GM18867 (cell line): ENCODE measurements at regions not wholly inside any gene's neighbourhood (a gene's known extent, or its start where the extent isn't known, plus 50 kb on each side); places are given as distances from the start of the nearest gene placed in this dataset.

Source experiments
- ATAC-seq: cut with Tn5 transposase; IDR thresholded peaks from one replicate; pipeline ENCODE4 v1.9.1; 2021; ENCODE audit warnings: mild to moderate bottlenecking, moderate library complexity; ENCODE audit not compliant: unreplicated experiment

DNA sequence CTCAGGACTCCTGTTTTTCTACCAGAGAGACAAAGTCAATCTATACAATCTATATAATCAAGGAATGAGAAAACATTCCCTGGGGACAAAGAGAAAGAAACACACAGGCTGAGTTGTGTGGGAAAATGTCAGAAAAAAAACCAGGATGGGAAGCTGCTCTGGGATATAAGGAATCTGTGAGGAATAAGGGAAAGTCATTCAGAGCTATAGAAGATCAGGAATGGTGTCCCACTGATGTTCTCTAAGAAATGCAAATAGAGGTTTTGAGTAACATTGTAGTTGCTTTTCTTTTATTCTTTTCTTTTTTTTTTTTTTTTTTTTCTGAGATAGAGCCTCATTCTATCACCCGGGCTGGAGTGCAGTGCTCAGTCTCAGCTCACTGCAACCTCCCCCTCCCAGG is 605.9 kb upstream of the KLF4 start:
- no peak for ATAC-seq

DNA sequence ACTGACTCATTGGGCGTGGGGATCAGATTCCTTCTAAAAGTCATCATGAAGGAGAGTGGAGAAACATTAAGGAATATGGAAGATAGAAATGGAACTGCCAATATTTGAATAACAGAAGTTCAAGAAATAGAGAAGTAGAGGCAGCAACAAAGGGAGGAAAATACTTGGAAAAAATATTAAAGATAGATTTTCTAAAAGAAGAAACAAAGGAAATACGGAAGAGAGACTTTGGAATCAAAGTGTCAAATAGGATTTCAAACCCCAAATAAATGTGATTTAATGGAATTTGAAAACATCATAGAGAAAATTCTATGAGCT is 605.1 kb upstream of the KLF4 start:
- ATAC-seq: no peak

DNA sequence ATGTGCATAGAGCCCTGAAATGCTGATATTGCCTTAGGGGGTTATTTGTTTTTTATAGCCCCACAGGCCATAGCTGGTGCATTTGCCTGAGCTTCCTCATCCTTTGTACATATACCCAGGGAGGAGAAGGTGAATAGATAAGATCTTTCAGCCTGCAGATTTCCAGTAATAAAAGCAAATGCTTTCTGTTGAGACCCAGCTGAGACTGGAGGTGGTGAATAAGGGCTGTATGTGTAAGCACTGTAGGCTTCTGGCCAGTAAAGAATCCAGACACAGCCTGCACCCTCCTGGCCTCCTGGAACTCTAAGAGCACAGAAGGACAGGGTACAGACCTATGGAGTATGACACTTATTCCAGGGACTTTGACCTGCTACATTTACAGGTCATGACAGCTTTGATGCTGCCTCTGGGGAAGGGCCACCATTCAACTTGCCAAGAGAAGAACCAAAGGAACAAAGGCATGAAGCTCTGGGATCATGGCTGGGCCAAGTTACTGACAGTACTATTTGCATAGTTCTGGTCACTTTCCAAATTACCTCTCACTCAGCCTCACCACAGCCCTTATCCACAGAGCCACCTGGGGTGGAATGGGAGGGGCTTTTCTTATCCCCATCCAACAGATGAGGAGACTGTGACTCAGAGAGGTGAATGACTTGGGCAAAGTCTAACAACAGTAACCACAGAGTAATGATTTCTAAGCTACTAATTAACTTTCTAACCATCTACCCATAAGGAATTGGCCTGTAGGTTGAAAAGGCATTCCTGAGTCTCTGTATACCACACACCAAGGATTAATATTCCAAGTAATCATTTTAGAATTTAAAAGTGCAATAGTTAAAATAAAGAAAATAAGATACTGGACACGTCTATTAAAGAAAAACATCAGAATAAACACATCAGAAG is 604.5 kb upstream of the KLF4 start:
- no peak for ATAC-seq

DNA sequence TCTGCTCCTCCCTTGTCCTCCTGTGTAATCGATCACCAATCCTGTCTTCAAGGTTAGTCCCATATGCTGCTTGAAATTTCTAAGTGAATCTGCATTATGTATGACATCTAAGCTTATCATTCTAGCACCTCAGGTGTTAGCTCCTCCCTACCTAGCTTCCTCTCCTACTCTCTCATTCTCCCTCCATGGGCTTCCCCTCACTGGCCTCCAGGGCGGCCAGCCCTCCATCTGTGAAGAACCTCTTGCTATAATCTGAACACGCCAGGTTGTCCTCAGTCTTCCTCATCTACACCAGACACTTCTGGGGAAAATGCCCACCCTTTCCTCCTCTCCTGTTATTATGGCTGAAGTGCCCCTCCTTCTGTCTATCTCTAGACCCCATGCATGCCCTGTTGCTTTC is 599.3 kb upstream of the KLF4 start:
- no peak for ATAC-seq

DNA sequence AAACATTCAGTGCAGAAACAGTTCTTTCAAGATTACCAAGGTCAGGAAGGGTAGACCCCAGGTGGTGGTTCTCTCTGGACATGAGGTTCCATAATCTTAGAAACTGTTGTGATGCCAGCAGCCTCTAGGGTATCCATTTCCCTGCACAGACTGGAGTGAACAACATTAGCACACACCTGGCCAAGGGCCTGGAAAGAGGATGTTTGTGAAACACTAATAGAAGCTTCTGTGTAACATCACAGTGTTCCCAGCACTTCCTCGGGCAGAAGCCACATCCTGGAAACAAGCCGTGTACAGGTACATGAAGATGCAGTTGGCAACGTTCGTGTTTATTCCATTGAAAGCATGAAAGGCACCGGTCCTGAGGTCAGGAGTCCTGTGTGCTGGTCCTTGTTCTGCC is 598.2 kb upstream of the KLF4 start:
- ATAC-seq: no peak

DNA sequence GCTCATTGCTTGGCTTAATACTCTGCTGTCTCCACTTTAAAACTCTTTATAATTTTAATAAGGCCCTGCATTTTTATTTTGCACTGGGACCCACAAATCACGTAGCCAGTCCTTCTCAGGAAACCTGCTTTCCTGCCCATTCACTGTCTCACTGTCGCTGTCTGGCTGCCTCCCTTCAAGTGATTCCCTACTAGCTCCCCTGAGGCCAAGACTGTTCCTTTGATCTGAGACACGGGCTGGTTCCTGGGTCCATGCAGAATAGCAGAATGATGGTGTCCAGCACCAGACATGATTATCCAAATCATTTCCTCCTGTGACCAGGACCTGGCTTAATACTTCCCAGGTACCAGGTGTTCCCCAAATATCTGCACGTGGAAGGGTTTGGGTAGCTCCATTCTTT is 597.1 kb upstream of the KLF4 start:
- no peak for ATAC-seq

DNA sequence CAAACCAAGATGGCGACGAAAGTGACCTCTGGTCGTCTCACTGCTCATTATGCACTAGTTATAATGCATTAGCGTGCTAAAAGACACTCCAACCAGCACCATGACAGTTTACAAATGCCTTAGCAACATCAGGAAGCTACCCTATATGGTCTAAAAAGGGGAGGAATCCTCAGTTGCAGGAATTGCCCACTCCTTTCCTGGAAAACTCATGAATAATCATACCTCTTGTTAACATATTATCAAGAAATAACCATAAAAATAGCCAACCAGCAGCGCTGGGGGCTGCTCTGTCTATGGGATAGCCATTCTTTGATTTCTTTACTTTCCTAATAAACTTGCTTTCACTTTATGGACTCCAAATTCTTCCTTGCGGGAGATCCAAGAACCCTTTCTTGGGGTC is 595.7 kb upstream of the KLF4 start:
- no peak for ATAC-seq

DNA sequence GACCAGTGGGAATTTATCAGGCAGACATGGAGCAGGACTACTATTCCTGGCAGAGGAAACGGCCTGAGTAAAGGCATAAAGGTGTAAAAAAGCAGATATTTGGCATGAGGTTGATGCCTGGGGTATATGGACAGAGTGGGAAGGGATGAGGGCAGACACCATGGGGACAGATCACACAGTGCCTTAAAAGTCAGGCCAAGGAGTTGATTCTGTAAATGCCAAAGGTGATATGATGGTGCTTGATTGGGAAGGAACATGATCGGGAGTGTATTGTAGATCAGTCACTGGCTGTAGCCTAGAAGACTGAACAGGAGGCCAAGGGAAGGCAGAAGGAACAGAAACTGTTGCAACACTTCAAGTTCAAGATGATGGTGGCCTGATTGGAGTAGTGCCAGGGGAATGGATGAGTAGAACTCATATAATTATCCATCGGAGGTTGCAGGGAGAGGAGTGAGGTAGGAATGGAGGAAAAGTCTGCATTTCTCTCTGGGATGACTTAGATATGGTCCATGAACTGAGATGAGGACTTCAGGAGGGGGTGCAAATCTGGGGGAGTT is 594.3 kb upstream of the KLF4 start:
- ATAC-seq: no peak

DNA sequence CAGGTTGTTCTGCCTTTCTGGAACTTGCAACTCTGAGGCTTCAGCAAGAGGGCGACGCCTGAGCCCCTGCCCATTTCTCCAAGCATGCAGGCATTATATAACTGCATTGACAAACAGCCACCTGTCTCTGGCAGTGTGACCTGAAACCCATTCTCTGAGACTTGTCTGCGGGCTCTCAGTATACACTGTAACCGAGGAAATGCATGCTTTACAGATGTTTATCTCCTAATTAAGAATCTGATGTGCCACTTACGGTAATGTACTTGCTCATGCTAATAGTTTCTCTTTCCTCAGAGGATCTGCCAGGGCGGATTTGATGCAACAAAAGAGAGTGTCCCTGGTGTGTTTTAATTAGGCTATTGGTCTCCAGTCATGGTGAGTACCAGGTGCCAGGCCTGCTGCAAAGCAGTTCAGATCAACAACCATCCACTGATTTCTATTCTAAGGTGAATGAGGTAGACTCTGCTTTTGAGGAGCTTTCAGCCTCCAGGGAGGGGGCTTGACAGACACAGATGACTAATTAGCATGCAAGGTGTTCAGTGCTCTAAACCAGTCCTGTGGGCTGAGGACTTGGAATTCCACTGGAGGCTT is 593.7 kb upstream of the KLF4 start:
- ATAC-seq: no peak

DNA sequence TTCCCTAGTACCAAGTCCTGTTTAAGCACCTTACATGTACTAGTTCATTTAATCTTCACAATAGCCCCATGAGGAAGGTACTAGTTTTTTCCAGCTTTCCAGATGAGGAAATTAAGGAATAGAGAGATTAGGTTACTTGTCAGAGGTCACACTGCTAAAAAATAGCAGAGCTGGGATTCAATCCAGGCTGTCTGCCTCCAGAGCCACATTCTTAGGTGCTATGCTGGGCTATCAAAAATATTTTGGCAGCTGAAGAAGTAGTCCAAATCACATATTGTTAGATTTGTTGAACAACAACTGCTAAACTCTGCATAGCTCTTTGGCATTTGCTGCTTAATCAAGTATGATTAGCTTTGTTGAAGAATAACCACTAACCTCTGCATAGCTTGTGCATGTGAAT is 591.5 kb upstream of the KLF4 start:
- no peak for ATAC-seq

DNA sequence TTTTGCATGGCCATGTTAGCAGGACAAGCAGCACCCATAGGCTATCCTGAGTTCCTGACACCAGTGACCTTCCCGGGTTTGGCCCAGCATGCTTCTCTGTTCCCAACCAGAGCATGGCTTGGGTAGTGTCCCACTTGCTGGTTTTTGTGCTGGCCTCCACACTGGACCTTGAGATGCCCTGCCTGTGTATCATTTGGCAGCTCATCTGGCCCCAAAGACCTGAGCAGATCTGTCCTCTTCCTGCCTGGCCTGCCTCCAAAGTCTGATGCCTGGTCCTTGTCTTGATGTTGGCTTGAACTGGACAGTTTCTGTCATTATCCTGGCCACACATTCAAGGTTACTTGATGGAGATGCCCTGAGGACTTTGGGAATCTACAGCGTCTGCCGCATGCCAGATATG is 590.7 kb upstream of the KLF4 start:
- ATAC-seq: no peak

DNA sequence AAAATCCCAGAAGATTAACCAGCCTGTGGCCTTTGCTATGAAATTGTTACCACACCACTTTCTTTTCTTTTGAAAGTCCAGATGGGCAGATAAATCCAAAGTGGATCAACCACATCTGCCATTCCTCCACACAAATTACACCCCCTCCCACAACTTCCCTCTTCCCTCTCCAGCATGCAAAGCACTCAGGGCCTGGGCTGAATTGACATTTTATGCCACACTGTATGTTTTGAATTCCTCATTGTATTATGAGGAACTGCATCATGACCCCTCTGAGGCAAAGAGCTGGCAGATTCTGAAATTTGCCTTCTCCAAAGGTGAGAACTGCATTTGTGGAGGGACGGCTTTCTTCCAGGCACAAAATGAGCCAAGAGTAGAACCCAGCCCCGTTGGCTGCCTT is 589.2 kb upstream of the KLF4 start:
- no peak for ATAC-seq

DNA sequence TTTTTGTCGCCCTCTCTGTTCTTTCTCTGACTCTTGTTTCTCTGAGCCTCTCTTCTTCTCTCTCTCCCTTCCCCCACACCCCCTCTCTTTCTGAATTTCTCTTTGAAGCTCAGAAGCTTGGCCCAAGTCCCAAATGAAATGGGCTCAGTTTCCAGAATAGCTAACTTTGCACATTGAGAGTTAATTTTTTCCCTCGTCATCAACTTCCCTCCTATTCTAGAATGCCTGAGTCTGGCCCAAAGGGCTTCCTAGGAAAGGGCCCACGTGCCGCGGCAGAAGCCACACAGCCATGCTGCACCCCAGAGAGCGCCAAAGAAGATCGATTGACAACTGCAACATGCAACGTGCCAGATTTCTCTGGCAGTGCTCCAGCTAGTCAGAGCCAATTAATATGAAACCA is 588.8 kb upstream of the KLF4 start:
- ATAC-seq: no peak

DNA sequence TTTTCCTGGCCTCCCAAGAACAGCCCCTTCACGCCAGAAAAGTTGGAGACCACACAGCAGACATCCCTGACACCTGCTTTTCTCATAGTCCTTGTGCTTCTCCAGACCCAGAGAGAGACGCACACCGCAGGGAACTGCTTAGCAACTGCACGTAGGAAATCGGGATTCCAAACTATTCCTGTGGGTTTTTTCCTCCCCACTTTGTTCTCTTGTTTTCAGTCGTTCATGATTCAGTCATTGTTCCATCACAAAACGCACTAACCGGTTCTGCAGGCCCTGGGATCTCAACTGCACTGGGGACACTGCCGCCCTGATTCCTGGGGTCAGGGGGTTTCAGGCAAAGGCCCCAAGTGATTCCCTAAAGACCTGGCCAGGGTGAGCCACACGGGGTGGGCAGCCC is 588.0 kb upstream of the KLF4 start:
- ATAC-seq: no peak

DNA sequence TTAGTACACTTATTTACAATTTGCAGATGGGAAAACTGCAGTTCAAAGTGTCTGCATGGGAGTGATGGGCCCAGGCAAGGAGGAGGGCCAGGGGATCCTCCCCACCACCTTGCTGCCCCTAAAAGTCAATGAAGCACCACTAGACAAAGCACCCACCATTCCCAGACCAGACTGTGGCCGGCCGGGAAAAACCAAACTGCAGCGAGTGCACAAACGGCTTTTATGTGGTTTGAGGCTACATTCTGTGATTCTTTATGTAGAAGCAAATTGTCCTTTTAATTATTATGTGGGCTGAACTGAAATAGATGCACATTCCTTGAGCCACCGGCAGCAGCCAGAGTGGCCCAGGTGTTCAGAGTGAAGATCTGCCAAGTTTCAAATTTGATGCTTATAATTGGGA is 585.3 kb upstream of the KLF4 start:
- no peak for ATAC-seq

DNA sequence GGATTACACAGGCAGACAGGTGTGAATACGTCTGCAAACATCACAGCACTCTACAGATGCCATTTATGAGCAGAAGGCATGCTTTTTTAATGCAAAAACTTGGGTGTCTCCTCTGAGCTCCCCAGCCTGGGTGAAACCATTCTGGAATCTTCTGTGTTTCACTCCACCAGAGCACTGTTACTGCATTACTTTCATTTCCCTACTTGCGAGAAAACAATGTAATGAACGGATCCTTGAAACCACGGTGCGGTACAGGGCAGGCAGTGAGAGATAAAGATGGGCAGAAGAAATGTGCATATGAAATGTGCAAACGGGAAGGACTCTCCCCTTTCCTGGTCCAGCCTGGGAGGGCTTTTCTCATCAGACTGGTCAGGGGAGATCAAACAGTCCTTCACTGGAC is 584.3 kb upstream of the KLF4 start:
- no peak for ATAC-seq

DNA sequence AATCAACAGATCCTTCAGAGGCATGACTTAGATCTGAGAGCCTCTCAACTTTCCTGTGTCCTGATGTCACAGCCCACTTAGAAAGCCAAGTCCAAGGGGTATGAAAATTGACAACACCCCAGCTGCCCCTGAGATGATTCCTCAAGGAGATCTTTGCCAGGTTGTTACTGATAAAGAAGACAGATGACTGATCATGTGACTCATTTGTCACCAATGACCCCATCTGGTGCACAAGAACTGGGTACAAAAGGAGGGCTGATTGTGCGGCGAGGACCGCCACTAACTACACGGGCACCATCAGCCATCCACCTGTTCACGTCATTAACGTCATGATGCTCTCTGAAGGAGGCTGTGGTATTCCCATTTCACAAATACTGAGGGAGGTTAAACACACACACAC is 583.2 kb upstream of the KLF4 start:
- ATAC-seq: no peak

DNA sequence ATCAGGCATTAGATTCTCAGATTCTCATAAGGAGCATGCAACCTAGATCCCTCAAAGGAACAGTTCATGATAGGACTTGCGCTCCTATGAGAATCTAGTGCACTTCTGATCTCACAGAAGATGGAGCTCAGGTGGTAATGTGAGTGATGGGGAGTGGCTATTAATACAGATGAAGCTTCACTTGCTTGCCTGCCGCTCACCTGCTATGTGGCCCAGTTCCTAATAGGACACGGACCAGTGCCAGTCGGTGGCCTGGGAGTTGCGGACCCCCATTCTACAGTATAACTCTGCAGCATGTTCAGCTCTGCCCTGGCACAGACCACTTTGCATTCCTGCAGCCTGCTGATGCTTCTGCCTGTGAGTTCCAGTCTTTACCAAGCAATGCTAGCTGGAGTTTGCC is 581.3 kb upstream of the KLF4 start:
- no peak for ATAC-seq

DNA sequence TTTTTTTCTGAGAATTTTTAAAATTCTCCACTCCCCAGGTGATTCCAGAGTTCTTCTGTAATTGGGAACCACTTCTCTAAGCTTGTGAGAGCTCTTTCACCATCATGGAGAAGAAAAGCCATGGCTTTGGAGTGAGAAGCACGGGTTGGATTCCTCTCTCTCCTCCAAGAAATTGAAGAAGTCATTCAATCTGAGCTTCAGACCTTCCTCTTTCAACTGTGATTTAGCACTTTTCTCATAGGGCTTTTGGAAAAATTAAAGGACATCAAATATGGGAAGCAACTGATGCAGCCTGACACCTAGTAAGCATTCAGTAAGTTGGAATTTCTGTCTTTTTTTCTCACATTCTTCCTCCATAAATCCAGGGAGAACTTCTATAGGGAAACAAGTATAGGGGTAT is 580.4 kb upstream of the KLF4 start:
- ATAC-seq: no peak

DNA sequence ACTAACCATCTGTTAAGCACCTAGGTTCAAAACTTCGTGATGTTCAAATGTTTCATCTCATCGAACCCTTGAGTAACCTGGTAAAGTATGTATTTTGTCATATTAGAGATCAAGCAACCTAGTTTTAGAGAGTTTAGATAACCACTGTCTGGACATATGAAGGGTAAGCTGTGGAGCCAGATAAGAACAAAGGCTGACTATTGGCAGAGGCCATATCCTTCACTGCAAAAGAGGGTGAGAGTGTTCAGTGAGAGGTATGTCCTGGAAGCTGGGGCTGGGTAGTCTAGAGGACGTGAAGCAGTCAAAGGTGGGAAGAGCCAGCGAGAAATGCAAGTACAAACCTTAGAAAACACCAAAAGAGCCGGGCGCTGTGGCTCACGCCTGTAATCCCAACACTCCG is 573.1 kb upstream of the KLF4 start:
- no peak for ATAC-seq

DNA sequence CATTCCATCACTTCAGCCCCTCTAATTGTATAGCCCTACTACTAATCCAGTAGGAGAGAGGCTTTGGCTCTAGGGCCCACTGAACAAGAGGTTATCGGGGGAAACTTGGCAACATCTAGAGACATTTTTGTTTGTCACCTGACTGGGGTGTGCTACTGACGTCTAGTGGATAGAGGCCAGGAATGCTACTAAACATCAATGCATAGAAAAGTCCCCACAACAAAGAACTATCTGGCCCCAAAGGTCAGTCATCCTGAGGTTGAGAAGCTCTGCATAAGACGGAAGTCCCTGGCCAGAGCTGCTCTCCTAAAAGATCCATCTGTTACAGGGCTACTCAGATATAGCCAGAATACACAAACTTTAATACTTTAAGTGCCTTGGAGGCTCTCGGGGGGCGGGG is 570.6 kb upstream of the KLF4 start:
- ATAC-seq: no peak

DNA sequence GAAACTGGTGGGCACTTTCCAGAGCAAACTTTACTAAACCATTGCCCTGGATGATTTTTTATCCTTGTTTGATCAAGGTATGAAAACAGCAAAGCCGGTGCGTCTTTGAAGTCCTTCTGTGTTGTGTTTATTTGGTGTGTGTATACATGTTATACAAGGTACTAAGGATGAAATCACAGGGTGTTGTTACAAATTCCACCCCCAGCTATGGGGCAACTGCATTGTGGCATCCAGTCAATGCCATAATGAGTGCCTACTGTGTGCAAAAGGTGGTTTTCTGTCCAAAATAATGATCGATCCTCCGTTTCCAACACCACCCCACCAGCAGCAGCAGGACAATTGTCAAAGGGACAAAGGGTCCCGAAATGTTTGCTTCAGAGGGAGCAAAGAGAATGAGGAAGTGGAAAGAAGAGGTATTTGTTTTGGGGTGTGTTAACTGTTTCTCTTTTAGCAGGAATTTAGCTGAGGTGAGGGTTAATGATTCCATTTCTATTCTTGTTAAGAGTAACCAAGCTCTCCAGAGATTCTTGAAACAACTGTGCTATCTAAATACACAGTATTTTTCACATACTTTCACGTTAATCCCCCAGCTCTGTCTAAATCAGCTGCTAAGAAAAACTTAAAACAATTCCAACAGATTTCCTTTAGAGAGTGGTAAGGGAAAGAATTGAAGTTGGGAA is 568.7 kb upstream of the KLF4 start:
- ATAC-seq: no peak
